ENCODE measurements at regions not wholly inside any gene's neighbourhood (a gene's known extent, or its start where the extent isn't known, plus 50 kb on each side); places are given as distances from the start of the nearest gene placed in this dataset.

DNA sequence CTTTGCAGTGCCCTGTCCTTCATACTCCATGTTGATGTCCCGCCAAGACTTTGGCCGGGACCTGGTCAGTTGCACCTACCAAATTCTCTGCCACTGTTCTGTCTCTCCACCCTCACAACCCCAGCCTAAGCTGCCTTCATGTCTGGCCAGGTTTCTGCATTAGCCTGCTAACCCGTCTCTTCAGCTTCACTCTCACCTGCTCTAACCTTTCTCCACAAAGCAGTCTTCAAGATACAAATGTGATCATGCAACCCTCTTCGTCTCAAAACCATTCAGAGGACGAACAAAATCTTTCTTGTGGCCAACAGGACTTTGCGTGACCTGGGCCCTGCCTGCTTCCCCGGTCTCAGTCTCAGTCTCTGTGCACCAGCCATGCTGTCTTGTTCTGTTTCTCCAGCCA, 148.2 kb downstream of the WSCD1 start:
- no peak for TF ChIP-seq POLR2AphosphoS5 (IDR thresholded peaks at IDR 0.05; ENCODE audit: low read length)
- TF ChIP-seq EP300 (IDR thresholded peaks at IDR 0.05; ENCODE audit: borderline replicate concordance in 1 of 2, control insufficient read depth in 1 of 2, low read depth in 2 of 2, low read length in 2 of 2) = no peak
- TF ChIP-seq, protein P1, sequence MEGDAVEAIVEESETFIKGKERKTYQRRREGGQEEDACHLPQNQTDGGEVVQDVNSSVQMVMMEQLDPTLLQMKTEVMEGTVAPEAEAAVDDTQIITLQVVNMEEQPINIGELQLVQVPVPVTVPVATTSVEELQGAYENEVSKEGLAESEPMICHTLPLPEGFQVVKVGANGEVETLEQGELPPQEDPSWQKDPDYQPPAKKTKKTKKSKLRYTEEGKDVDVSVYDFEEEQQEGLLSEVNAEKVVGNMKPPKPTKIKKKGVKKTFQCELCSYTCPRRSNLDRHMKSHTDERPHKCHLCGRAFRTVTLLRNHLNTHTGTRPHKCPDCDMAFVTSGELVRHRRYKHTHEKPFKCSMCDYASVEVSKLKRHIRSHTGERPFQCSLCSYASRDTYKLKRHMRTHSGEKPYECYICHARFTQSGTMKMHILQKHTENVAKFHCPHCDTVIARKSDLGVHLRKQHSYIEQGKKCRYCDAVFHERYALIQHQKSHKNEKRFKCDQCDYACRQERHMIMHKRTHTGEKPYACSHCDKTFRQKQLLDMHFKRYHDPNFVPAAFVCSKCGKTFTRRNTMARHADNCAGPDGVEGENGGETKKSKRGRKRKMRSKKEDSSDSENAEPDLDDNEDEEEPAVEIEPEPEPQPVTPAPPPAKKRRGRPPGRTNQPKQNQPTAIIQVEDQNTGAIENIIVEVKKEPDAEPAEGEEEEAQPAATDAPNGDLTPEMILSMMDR (IDR thresholded peaks at IDR 0.05 in 2 of 3, conservative IDR thresholded peaks at IDR 0.05 in 1 of 3; ENCODE audit: control insufficient read depth in 2 of 3, extremely low read depth in 1 of 3, insufficient read depth in 1 of 3, low read depth in 3 of 3, low read length in 3 of 3) = no peak
- no peak for TF ChIP-seq SIN3A (IDR thresholded peaks at IDR 0.05; ENCODE audit: low read depth, low read length)
- no peak for TF ChIP-seq CEBPB (IDR thresholded peaks at IDR 0.05; ENCODE audit: borderline replicate concordance in 1 of 2, low read depth in 2 of 2, low read length in 2 of 2)
- no peak for TF ChIP-seq POLR2A (IDR thresholded peaks at IDR 0.05; ENCODE audit: low read depth, low read length)
- no peak for TF ChIP-seq EGR1 (IDR thresholded peaks at IDR 0.05; ENCODE audit: borderline replicate concordance in 1 of 2, low read depth in 2 of 2, low read length in 2 of 2)
- TF ChIP-seq EZH2 (IDR thresholded peaks at IDR 0.05; ENCODE audit: borderline replicate concordance, control insufficient read depth, low read depth, low read length) = no peak
- TF ChIP-seq BCL11A (IDR thresholded peaks at IDR 0.05; ENCODE audit: low read depth, low read length) = no peak
- TF ChIP-seq, protein P2, sequence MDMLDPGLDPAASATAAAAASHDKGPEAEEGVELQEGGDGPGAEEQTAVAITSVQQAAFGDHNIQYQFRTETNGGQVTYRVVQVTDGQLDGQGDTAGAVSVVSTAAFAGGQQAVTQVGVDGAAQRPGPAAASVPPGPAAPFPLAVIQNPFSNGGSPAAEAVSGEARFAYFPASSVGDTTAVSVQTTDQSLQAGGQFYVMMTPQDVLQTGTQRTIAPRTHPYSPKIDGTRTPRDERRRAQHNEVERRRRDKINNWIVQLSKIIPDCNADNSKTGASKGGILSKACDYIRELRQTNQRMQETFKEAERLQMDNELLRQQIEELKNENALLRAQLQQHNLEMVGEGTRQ (IDR thresholded peaks at IDR 0.05; ENCODE audit: borderline replicate concordance, low read depth, low read length) = no peak
- TF ChIP-seq CHD2 (IDR thresholded peaks at IDR 0.05; ENCODE audit: borderline replicate concordance, low read depth, low read length) = no peak
